ENCODE measurements at regions not wholly inside any gene's neighbourhood (a gene's known extent, or its start where the extent isn't known, plus 50 kb on each side); places are given as distances from the start of the nearest gene placed in this dataset.

- TF ChIP-seq ARNTL (CRISPR knock-in tag; IDR thresholded peaks at IDR 0.05; ENCODE audit: borderline replicate concordance, low read depth) (no peak), CSDC2 (CRISPR knock-in tag; IDR thresholded peaks at IDR 0.05) (no peak), RARB (CRISPR knock-in tag; IDR thresholded peaks at IDR 0.05) (no peak), TSHZ2 (CRISPR knock-in tag; IDR thresholded peaks at IDR 0.05) (no peak), ESRRG (CRISPR knock-in tag; IDR thresholded peaks at IDR 0.05) (no peak), SNAI2 (CRISPR knock-in tag; IDR thresholded peaks at IDR 0.05) (no peak), PATZ1 (CRISPR knock-in tag; IDR thresholded peaks at IDR 0.05; ENCODE audit: borderline replicate concordance) (no peak), ISL1 (CRISPR knock-in tag; IDR thresholded peaks at IDR 0.05) (no peak), ZNF565 (CRISPR knock-in tag; conservative IDR thresholded peaks at IDR 0.05; ENCODE audit: low read depth) (no peak)
Observed at GRCh38 chr17:33789658-33790057, 465.4 kb upstream of the CCL2 start.
